GM18519 (cell line): ENCODE measurements at regions not wholly inside any gene's neighbourhood (a gene's known extent, or its start where the extent isn't known, plus 50 kb on each side); places are given as distances from the start of the nearest gene placed in this dataset.

ENCODE experiments used
- ATAC-seq: cut with Tn5 transposase; IDR thresholded peaks from one replicate; pipeline ENCODE4 v1.9.1; 2021; ENCODE audit warnings: mild to moderate bottlenecking, moderate library complexity; ENCODE audit not compliant: unreplicated experiment, low FRiP score

DNA sequence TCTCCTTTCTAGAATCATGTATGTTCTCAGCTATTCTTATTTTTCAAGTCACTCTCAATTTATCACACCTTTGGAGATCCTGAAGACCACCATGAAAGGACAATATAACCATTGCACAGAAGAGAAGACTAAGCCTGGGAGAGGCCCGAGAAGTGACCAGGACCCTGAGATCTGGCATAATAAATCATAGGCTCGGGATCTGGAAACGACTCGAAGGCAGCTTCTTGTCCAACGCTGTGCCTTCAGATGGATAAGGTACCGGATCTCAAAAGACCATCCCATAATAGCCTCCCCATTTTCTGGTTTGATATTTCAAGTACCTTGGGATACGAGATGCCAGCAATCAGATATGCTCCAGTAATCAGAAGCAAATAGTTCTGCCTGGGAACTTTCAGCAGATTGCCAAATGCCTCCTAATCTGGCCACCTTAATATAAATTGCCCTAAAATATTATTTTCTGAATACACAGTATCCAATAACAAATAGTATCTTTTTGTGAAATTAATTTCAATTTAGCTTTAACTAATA lies 179.2 kb upstream of the ZMIZ1 start:
- no peak for ATAC-seq

DNA sequence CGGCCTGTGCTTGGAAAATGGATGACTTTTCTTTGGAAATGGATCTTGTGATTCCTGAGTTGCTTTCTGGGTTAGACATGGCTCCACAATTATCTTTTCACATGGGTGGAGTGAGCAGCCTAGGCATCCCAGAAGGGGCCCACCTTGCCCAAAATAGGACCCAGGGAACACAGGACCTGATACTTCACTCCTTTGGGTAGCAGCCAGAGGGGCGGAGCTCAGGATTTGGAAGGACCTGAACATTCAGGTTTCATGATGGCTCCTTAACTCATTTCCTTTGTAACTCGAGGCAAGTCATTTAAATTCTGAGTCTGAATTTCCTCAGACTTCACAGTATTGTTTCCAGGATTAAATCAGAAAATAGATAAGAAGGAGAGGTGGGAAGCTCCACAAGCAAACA lies 178.3 kb upstream of the ZMIZ1 start:
- ATAC-seq = no peak

DNA sequence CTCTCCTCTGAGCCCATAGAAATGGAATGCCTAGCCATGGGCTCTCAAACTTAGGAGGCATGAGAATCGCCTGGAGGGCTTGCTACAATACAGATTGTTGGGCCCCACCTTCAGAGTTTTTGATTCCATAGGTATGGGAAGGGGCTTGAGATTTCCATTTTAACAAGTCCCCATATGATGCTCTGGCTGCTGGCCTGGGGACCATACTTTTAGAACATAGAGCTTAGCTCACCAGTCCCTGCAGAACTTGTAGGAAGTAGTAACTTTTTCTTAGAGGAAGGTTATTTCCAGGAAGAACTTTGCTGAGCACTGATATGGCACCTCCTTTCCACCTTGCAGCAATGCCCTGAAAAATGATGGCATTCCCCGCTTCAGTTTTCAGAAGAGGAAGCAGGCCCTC lies 177.0 kb upstream of the ZMIZ1 start:
- ATAC-seq = no peak

DNA sequence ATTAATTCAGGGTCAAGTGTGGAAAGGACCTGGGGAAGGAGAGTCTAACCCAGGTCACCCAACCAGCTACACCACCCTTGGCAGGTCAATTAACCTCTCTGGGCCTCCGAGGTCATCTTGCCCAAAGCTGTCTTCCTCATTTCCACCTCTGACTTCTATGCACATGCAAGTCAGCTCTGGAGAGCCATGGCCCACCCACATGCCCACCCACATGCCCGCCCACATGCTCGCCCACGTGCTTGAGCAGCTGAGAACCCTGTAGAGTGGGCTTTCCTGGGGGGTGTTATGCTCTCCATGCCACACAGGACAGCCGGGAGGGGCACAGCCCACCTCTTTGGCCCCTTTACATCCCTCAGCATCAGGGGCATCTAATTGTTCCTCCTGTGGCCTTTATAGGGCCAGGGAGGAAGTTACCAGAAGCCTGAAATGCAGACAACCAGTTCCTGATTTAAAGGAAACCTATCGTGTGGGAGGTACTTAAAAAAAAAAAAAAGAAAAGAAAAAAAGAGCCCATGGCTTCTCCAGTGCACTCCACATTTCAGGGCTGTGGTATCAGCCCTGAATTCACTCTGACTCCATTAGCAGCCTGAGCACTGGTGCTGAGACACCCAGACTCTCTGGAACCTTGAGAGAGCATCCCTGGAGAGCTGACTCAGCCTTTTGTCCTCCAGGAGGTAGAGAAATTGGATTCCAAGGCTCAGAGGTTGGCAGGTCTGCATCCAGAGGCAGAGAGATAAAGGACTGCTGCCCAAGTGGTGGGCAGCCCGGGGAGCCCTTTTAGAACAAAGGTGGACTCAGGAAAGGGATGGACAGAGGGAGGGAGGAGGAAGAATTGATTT lies 176.2 kb upstream of the ZMIZ1 start:
- no peak for ATAC-seq

DNA sequence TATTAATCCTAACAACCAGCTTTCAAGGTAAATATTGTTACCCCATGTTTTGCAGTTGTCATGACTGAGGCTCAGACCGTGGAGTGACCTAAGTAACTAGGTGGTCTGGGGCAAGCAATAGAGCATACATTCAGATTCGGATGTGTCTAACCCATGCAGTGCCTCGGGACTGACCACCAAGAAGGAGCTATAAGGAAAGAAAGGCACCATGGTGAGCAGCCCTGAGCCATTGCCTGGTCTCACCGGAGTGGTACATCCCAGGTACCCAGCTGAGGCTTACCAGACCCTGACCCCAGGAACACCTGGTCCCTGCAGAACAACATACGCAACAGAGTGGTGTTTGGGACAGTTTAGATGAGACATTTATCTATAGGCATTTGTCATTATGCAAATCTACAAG lies 175.5 kb upstream of the ZMIZ1 start:
- ATAC-seq = no peak

DNA sequence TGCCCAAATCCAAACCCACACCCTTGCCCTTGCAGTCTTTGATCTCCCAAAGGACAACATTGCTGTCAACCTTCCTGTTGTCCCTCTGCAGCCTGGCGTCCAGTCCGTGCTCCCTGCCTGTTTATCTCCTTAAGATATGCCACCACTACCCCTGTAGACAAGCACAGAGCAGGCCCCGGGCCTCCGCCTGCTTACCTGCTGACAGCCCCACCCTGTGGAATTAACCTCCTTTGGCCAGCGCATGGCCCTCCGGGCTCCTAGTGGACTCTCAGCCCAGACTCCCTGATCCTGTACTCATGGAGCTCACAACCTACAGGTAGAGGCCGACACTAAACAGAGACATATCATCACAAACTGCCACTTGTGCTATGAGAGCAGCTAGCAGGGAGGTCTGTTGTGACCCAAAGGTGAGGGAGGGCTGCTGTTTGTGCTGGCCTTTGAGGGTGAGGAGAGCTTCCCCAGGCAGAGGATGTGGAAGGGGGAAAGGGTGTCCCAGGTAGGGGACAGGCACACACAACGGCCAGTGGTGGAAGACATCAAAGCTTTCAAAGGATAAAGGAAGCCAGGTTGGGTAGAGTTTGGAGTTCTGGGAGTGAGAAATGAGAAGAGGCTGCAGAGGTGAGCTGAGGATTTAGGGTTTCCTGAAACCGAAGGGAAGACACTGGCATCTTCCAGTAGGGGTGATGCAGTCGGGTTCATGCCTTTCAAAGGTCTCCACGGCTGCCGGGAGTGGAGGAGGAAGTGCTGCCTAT lies 174.5 kb upstream of the ZMIZ1 start:
- no peak for ATAC-seq

DNA sequence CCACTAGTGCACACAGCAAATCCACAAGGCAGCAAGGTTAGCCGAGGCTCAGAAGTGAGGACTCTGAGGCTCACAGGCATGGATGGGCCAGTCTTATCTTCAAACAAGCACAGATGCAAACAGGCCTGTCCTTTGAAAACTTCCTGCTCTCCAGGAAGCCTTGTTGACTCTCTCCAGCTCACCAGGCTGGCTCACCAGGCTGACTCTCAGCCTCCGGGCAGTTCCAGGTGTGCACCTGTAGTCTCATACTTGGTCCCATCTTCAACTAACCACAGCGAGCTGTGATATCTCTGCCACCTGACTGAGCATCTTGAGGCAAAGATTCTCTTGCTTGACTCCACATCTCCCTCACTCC lies 173.9 kb upstream of the ZMIZ1 start:
- ATAC-seq = no peak

DNA sequence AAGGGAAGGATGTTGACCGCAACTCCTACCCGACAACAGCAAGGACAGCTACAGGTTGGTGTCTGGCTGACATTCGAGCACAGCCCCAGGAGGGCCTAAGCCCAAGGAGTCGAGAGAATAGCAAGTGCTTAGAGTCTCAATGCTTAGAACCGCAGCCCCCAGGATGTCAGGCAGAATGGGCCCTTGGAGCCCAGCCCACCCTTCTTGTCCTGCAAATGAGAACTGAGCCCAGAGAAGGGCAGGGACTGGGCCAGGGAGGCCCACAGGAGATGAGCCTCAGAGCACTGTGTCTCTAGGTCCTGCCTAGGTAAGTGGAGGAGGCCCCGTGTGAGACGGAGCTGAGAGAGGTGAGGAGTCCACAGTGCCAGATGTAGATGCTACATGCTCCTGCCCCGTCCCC lies 173.3 kb upstream of the ZMIZ1 start:
- no peak for ATAC-seq

DNA sequence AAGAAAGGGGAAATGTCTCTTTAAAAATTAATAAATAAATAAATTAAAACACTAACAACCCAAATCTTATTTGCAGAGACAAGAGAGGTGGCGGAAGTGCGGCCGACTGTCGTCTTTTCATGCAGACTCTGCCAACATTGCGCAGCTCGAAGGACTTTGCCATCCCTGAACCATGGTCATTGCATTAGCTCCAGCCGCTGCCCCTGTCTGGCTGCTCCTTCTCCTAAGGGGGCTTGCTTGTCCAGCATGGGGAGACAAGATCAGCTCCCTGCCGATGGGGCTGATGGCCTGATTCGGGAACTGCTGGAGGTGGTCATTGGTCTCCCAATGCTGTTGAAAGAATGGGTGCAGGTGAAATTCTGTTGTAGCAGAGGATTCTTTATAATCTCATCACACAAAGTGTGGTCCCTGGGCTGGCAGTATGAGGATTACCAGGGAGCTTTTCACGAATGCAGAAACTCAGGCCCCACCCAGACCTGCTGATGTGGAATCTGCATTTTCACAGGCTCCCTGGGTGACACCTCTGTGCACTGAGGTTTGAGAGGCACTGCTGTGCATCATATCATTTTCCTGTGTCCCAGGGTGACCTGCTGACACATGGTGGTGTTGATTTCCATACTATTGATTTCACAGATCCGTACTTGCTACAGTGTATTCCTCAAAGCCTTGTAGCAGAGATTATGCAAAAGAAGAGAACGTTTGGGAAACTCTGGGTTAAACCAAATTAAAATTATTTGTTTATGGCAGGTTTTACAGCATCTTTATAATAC lies 172.4 kb upstream of the ZMIZ1 start:
- ATAC-seq = no peak

DNA sequence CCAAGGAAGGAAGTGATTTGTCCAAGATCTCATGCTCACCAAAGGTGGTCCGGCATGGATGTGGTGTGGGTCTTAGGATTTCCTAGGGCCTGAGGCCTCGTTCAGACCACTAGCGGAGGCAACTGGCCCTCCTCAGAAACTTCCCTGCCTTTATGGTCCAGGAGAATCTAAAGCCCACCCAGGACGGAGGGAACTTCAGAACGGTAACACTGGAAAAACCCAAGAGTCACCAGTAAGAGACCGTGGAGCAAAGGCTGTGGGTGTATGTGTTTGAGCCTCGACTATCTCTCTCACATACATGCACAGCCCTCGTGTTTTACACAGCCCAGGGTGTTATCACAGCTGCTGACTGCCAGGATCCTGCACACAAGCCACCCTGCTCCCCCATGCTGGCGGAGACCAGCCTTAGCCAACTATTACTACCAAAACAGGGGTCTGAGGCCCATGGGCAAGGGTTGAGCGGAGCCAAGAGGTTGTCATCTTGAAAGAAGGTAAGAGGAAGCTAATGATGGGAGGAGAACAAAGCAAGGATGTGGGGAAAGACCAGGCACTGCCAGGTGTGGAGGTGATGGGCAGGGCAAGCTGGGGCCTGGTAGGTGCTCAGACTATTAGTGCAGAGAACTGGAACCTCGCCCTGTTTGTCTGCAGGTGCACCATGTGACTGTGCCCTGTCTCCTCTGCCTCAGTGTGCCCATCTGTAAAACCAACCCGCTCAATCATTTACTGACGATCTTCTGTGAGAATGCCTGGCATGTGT lies 170.2 kb upstream of the ZMIZ1 start:
- no peak for ATAC-seq

DNA sequence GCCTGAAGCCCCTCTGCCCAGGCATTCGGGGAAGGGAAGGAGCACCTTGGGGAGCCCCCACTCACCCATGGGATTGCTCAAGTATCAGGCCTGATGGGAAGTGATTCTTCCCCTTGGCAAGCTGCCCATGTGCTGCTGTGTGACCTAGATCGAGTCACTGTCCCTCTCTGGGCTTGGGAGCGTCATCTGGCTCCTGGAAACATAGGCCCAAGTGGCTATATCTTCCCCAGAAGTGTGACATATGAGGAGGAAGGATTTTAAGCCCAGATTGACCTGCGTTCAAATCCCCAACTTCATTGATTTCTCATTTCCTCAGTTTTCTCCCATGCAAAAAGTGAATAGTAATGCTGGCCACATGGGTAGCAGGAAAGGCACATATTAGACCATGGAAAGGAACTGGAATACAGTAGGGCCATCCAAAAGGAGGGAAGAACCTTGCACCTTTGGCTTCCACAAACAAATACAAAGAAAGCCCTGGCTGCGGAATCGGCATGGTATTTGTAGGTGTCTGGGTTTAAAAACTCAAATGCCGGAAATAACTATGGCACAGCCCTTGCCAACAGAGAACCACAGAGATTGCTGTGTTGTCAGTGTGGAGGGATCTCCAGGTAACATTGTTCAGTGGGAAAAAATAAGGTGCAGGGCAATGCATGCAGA lies 169.5 kb upstream of the ZMIZ1 start:
- no peak for ATAC-seq

DNA sequence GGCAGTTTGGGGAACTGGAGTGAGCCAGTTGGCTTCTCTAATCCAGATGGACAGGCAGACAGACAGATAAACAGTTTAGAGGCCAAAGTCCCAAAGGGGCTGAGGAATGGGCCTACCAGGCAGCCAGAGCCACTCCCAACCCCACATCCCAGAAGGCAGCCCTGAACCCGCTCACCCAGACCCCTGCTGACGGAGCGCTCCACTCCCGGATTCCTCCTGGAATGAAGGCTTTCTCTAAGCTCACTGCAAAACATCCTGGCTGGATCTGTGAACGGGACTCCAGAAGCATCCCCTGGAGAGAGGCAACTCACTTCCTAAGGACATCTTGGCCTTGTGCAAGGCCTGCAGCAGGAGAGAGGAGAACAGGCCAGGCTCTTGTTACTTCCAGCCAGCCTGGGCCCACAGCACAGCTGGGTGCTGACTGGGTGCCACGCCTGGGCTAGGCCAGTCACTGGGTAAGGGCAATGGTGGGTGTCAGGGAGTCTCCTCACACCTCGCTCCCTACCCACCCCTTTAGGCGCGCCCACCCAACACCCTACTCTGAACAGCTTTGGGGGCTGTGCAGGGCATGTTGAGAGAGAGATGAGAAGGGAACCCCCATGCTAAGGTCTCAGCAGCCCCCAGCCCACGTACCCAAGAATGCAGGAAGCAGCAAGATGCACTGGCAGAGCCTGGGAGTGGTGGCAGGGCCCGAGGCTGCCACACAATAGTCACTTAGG lies 168.6 kb upstream of the ZMIZ1 start:
- ATAC-seq = no peak

DNA sequence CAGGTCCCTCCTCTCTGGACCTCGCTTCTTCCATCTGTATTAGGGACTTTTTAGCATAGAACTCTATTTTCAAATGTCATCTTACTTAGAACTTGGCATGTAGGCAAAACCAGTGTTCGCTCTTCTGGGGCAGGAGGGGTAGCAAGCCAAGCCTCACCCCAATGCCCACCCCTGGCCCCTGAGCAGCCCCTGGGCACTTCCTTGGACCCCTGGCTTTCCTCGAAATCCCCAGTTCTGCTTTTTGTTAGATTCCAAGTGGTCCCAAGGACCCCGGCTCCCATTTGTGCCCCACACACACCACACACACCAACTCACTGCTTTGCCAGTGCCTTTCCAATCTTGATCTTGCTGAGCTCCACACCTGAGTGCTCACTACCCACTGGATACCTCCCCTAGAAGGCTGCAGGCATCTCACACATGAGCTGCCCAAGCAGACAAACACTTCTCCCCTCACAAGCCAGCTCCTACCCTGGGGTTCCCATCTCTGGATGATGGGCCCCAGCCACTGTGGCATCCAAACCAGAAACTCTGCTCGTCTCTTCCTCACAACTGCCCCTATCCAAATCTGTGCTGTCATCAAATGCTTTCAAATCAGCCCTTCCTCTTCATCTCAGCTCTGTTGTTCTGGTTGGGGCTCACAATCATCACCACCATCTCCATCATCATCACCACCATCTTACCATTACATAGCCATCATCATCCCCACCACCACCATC lies 167.9 kb upstream of the ZMIZ1 start:
- ATAC-seq = no peak

DNA sequence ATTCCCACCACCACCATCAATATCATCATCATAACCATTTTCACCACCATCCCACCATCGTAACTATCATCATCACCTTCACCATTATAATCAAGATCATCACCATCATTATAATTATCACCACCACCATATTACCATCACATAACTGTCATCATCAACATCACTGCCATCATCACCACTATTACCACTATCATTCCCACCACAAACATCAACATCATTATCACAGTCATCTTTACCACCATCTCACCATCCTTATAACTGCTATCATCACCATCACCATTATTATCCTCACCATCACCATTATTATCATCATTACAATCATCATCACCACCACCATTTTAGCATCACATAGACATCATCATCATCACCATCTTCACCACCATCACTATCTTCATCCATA lies 167.1 kb upstream of the ZMIZ1 start:
- no peak for ATAC-seq

DNA sequence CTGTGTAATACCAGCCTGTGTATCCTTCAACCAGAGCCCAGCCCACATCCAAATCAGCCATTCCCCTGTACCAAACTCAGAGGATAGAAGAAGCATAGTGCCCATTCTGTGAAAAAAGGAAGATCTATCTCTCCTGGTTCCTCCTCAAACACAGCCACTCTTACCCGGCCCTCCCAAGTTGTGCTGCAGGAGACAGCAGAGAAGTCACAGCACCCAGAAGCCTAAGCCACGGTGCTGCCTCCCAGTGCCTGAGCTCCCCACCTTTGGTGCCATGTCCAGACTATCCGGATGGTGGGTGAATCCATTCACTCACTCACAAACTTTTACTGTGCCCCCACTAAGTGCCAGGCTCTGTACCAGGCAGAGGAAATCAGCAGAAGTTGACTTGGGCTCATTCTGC lies 166.0 kb upstream of the ZMIZ1 start:
- ATAC-seq = no peak

DNA sequence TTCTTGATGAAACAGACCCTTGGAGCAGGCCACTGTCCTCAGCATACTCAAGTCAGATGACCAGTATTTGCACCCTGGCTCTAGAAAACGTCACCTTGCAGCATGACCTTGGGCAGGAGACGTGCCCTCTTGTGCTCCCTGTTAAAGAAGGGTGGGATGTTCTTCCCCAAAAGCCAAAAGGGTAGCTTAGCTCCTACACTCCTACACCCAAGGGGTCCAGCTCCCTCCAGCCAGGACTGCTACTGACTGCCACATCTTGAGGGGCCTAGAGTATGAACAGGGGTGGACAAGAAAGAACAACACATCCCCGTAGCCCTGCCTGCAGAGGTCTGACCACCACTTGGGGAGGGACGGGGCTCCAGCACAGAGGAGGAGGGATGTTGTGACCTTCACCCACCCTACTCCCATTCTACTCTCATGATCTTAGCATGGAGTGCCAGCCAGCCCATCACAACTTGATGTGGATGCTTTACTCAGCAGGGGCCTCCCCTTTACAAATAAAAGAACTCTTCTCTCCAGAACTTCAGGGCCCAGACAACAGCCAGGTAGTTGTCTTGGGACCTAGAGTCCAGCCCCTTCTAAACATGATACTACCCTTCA lies 165.3 kb upstream of the ZMIZ1 start:
- no peak for ATAC-seq

DNA sequence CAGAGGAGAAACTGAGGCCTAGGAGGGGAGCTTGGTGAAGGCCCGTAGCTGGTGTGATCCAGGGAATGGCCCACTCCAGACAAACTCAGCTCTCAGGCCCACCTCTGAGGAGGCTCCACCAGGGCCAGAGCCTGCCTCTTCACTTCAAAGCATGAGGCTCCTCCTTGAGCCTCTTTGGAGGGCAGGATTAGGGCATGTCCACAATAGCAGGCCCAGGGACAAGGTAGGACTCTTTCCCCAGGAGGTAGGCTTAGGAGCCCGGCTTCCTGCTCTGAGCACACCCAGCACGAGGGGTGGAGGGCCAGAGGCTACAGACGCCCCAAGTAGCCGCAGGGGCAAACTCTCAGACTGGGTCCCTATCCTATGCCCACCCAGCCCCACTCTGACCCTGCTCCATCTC lies 164.6 kb upstream of the ZMIZ1 start:
- no peak for ATAC-seq
